GM23338 (cell line): ENCODE measurements at regions not wholly inside any gene's neighbourhood (a gene's known extent, or its start where the extent isn't known, plus 50 kb on each side); places are given as distances from the start of the nearest gene placed in this dataset.

ENCODE experiments used
- ATAC-seq: fragments of 200-7000 bp; cut with Tn5 transposase; 3 replicates; pipeline ENCODE4 v1.9.1; 2020
- DNase-seq: peaks from one replicate; pipeline ENCODE4 v3.0.0-alpha.2; 2015; ENCODE audit warnings: low spot score
- H2AFZ ChIP-seq: fragments of 200-600 bp; sonication (generic); 2 replicates; pipeline ENCODE4 v1.8.0; 2016; ENCODE audit warnings: antibody characterized with exemption, mild to moderate bottlenecking, moderate library complexity
- H3F3A ChIP-seq: fragments of 200-600 bp; sonication (generic); replicated peaks from 2 replicates; pipeline ENCODE4 v1.8.0; 2017; ENCODE audit warnings: antibody characterized with exemption, mixed run types, low read depth
- H3K27ac ChIP-seq: fragments of 200-600 bp; sonication (generic); 2 replicates; pipeline ENCODE4 v1.6.1; 2016; ENCODE audit warnings: low read depth
- H3K27me3 ChIP-seq: fragments of 200-600 bp; sonication (generic); 2 replicates; pipeline ENCODE4 v1.8.0; 2016; ENCODE audit warnings: mild to moderate bottlenecking, mixed run types, moderate library complexity; ENCODE audit not compliant: insufficient read depth
- H3K36me3 ChIP-seq: fragments of 200-600 bp; sonication (generic); 2 replicates; pipeline ENCODE4 v1.8.0; 2016; ENCODE audit warnings: mild to moderate bottlenecking; ENCODE audit not compliant: insufficient read depth
- H3K4me1 ChIP-seq: fragments of 200-600 bp; sonication (generic); 2 replicates; pipeline ENCODE4 v1.8.0; 2016; ENCODE audit warnings: mild to moderate bottlenecking, moderate library complexity; ENCODE audit not compliant: insufficient read depth
- H3K4me2 ChIP-seq: fragments of 200-600 bp; sonication (generic); 2 replicates; pipeline ENCODE4 v1.7.1; 2017; ENCODE audit warnings: mixed run types
- H3K4me3 ChIP-seq: fragments of 200-600 bp; sonication (generic); 2 replicates; pipeline ENCODE4 v1.6.1; 2016; ENCODE audit warnings: mixed run types
- H3K79me2 ChIP-seq: fragments of 200-600 bp; sonication (generic); replicated peaks from 2 replicates; pipeline ENCODE4 v1.8.0; 2017; ENCODE audit warnings: mild to moderate bottlenecking; ENCODE audit not compliant: insufficient read depth
- H3K9me2 ChIP-seq: fragments of 200-600 bp; sonication (generic); 2 replicates; pipeline ENCODE4 v1.8.0; 2017; ENCODE audit not compliant: insufficient read depth
- H4K20me1 ChIP-seq: fragments of 200-600 bp; sonication (generic); replicated peaks from 2 replicates; pipeline ENCODE4 v1.8.0; 2017; ENCODE audit warnings: mild to moderate bottlenecking; ENCODE audit not compliant: insufficient read depth
- H3K27ac Mint-ChIP-seq: 2 replicates; pipeline ENCODE4 v1.8.0; 2020; ENCODE audit warnings: inconsistent platforms, mild to moderate bottlenecking, moderate library complexity, mixed read lengths
- H3K27me3 Mint-ChIP-seq: 3 replicates; pipeline ENCODE4 v1.8.0; 2022; ENCODE audit warnings: low read depth, mild to moderate bottlenecking, moderate library complexity, mixed read lengths, inconsistent platforms; ENCODE audit not compliant: insufficient read depth, poor library complexity
- H3K36me3 Mint-ChIP-seq: 3 replicates; pipeline ENCODE4 v1.8.0; 2021; ENCODE audit warnings: low read depth, mild to moderate bottlenecking, inconsistent platforms, moderate library complexity, mixed read lengths
- H3K4me1 Mint-ChIP-seq: 3 replicates; pipeline ENCODE4 v1.8.0; 2020; ENCODE audit warnings: mild to moderate bottlenecking, inconsistent platforms, mixed read lengths
- H3K4me3 Mint-ChIP-seq: 3 replicates; pipeline ENCODE4 v1.8.0; 2021; ENCODE audit warnings: moderate library complexity, mild to moderate bottlenecking, inconsistent platforms, mixed read lengths
- H3K9me3 Mint-ChIP-seq: 3 replicates; pipeline ENCODE4 v1.8.0; 2020; ENCODE audit warnings: moderate library complexity, mild to moderate bottlenecking, inconsistent platforms, mixed read lengths
- CREB1 ChIP-seq: fragments of 250-450 bp; sonication (Bioruptor Pico); IDR thresholded peaks from 2 replicates; pipeline ENCODE4 v1.5.0; 2020; ENCODE audit warnings: low read depth, mild to moderate bottlenecking, moderate library complexity
- EZH2phosphoT487 ChIP-seq: fragments of 200-600 bp; sonication (generic); IDR thresholded peaks from one replicate; pipeline ENCODE4 v1.8.1; 2018; ENCODE audit warnings: antibody characterized with exemption; ENCODE audit not compliant: unreplicated experiment
- JUNB ChIP-seq: IDR thresholded peaks from one replicate; pipeline ENCODE4 v1.6.1; 2016; ENCODE audit warnings: antibody characterized with exemption; ENCODE audit not compliant: unreplicated experiment
- NANOG ChIP-seq: IDR thresholded peaks from 2 replicates; pipeline ENCODE4 v1.6.1; 2016; ENCODE audit warnings: antibody characterized with exemption, borderline replicate concordance
- POLR2AphosphoS5 ChIP-seq: IDR thresholded peaks from 2 replicates; pipeline ENCODE4 v1.6.1; 2016; ENCODE audit warnings: antibody characterized with exemption, low read depth
- ZNF114 ChIP-seq: fragments of 250-450 bp; sonication (Bioruptor Pico); IDR thresholded peaks from 2 replicates; pipeline ENCODE4 v1.5.0; 2020; ENCODE audit warnings: mild to moderate bottlenecking, moderate library complexity
- ZNF331 ChIP-seq: fragments of 250-450 bp; sonication (Bioruptor Pico); IDR thresholded peaks from 2 replicates; pipeline ENCODE4 v1.5.0; 2020; ENCODE audit warnings: low read depth, mild to moderate bottlenecking, moderate library complexity
- TF ChIP-seq, protein P1 (sequence below), 2 experiments: fragments of 200-600 bp in 1 of 2; sonication (generic) in 1 of 2; conservative IDR thresholded peaks; 2 replicates each; pipeline versions ENCODE4 v1.5.1 to v1.6.1; 2016 to 2017; ENCODE audit warnings: antibody characterized with exemption in 2 of 2, low read depth in 2 of 2, mild to moderate bottlenecking in 2 of 2, moderate library complexity in 1 of 2
- TF ChIP-seq, protein P2 (sequence below): fragments of 250-450 bp; sonication (Bioruptor Pico); IDR thresholded peaks from 2 replicates; pipeline ENCODE4 v1.5.0; 2020; ENCODE audit warnings: mild to moderate bottlenecking, moderate library complexity
- TF ChIP-seq, protein P3 (sequence below): IDR thresholded peaks from one replicate; pipeline ENCODE4 v1.6.1; 2018; ENCODE audit warnings: antibody characterized with exemption; ENCODE audit not compliant: unreplicated experiment

DNA sequence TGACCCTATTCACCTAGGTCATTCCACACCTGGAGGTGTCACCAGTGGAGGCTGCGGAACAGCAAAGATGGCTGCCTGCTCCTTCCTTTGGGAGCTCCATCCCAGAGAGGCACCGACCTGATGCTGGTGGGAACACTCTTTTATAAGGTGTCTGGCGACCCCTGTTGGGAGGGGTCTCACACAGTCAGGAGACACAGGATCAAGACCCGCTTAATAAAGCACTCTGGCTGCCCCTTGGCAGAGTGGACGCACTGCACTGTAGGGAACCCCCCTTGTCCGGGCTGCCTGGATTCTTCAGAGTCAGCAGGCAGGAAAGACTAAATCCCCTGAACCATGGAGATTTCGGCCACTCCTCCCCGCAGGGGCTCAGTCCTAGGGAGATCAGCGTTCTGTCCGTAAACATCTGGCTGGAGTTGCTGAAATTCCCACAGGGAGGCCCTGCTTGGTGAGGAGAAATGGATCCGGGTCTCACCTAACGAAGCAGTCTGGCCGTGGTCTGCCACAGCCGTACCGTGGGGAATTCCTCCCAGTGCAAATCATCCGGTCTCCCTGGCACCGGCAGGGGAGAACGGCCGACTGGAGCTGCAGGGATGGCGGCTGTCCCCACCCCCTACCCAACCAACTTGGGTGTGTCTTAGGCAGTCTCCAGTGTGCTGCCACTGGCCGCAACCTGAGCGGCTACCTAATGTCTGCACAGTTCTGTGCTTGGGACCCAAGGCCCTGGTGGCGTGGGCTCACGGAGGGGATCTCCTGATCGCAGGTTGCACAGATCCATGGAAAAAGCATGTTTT, 66.1 kb downstream of the LSMEM1 start:
- no peaks in the 10 kb centered on the region for H3K27me3 ChIP-seq
- no peaks in the 10 kb centered on the region for H3K4me1 Mint-ChIP-seq
- H3K4me3 ChIP-seq, result no peak overlapping the region
- peaks cover 3% of the 10 kb centered on the region; the same call in 2 of the 3 replicates for H3K36me3 Mint-ChIP-seq
- ATAC-seq (peak; percentile 84), DNase-seq (peak; percentile 76)
- H3K27ac ChIP-seq, result no peak overlapping the region
- H3K4me3 Mint-ChIP-seq, result no peak overlapping the region
- TF ChIP-seq ZNF331, result no peak
- TF ChIP-seq, protein P1, sequence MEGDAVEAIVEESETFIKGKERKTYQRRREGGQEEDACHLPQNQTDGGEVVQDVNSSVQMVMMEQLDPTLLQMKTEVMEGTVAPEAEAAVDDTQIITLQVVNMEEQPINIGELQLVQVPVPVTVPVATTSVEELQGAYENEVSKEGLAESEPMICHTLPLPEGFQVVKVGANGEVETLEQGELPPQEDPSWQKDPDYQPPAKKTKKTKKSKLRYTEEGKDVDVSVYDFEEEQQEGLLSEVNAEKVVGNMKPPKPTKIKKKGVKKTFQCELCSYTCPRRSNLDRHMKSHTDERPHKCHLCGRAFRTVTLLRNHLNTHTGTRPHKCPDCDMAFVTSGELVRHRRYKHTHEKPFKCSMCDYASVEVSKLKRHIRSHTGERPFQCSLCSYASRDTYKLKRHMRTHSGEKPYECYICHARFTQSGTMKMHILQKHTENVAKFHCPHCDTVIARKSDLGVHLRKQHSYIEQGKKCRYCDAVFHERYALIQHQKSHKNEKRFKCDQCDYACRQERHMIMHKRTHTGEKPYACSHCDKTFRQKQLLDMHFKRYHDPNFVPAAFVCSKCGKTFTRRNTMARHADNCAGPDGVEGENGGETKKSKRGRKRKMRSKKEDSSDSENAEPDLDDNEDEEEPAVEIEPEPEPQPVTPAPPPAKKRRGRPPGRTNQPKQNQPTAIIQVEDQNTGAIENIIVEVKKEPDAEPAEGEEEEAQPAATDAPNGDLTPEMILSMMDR (conservative IDR thresholded peaks at IDR 0.05; ENCODE audit: low read depth in 2 of 2), result peak; percentile 48 to 79
- no peaks in the 10 kb centered on the region for H3K4me1 ChIP-seq
- H4K20me1 ChIP-seq, result no peaks in the 10 kb centered on the region
- H3K36me3 ChIP-seq, result no peaks in the 10 kb centered on the region
- no peaks in the 10 kb centered on the region for H3K79me2 ChIP-seq
- H3K27ac Mint-ChIP-seq, result no peak overlapping the region
- H3K9me2 ChIP-seq, result no peaks in the 10 kb centered on the region
- no peaks in the 10 kb centered on the region for H3F3A ChIP-seq
- peak overlapping the region; percentile 68 for H2AFZ ChIP-seq
- H3K4me2 ChIP-seq, result no peak overlapping the region
- peaks cover 13% of the 10 kb centered on the region; the same call in 2 of the 3 replicates for H3K9me3 Mint-ChIP-seq
- H3K27me3 Mint-ChIP-seq, result no peaks in the 10 kb centered on the region

DNA sequence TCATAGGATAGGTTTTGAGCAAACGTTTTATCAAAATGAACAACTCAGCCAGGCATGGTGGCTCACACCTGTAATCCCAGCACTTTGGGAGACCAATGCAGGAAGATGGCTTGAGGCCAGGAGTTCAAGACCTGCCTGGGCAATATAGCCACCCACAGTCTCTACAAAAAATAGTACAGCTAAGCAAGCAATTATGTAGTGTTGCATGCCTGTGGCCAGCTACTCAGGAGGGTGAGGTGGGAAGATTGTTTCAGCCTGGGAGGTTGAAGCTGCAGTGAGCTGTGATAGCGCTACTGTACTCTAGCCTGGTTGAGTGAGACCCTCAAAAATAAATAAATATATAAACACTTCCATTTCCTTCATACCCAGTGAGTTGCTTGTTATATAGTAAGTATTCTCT, 67.1 kb downstream of the LSMEM1 start:
- Histone ChIP-seq H3K9me2 (no peaks in the 10 kb centered on the region), H4K20me1 (no peaks in the 10 kb centered on the region), H3K4me2 (no peak overlapping the region), H3K27ac (no peak overlapping the region), H3K36me3 (no peaks in the 10 kb centered on the region), H2AFZ (no peak overlapping the region), H3K4me3 (no peak overlapping the region), H3F3A (no peaks in the 10 kb centered on the region), H3K79me2 (no peaks in the 10 kb centered on the region), H3K27me3 (no peaks in the 10 kb centered on the region), H3K4me1 (no peaks in the 10 kb centered on the region)
- ATAC-seq (no peak), DNase-seq (no peak)
- no peaks in the 10 kb centered on the region for H3K4me1 Mint-ChIP-seq
- peaks cover 3% of the 10 kb centered on the region; the same call in 2 of the 3 replicates for H3K36me3 Mint-ChIP-seq
- no peak overlapping the region for H3K4me3 Mint-ChIP-seq
- no peaks in the 10 kb centered on the region for H3K27me3 Mint-ChIP-seq
- no peak overlapping the region for H3K27ac Mint-ChIP-seq
- peaks cover 13% of the 10 kb centered on the region; the same call in 2 of the 3 replicates for H3K9me3 Mint-ChIP-seq
- TF ChIP-seq EZH2phosphoT487 (no peak), NANOG (no peak), ZNF114 (CRISPR knock-in tag) (no peak), ZNF331 (no peak), POLR2AphosphoS5 (no peak), CREB1 (CRISPR knock-in tag) (no peak), JUNB (no peak)
- TF ChIP-seq, protein P2, sequence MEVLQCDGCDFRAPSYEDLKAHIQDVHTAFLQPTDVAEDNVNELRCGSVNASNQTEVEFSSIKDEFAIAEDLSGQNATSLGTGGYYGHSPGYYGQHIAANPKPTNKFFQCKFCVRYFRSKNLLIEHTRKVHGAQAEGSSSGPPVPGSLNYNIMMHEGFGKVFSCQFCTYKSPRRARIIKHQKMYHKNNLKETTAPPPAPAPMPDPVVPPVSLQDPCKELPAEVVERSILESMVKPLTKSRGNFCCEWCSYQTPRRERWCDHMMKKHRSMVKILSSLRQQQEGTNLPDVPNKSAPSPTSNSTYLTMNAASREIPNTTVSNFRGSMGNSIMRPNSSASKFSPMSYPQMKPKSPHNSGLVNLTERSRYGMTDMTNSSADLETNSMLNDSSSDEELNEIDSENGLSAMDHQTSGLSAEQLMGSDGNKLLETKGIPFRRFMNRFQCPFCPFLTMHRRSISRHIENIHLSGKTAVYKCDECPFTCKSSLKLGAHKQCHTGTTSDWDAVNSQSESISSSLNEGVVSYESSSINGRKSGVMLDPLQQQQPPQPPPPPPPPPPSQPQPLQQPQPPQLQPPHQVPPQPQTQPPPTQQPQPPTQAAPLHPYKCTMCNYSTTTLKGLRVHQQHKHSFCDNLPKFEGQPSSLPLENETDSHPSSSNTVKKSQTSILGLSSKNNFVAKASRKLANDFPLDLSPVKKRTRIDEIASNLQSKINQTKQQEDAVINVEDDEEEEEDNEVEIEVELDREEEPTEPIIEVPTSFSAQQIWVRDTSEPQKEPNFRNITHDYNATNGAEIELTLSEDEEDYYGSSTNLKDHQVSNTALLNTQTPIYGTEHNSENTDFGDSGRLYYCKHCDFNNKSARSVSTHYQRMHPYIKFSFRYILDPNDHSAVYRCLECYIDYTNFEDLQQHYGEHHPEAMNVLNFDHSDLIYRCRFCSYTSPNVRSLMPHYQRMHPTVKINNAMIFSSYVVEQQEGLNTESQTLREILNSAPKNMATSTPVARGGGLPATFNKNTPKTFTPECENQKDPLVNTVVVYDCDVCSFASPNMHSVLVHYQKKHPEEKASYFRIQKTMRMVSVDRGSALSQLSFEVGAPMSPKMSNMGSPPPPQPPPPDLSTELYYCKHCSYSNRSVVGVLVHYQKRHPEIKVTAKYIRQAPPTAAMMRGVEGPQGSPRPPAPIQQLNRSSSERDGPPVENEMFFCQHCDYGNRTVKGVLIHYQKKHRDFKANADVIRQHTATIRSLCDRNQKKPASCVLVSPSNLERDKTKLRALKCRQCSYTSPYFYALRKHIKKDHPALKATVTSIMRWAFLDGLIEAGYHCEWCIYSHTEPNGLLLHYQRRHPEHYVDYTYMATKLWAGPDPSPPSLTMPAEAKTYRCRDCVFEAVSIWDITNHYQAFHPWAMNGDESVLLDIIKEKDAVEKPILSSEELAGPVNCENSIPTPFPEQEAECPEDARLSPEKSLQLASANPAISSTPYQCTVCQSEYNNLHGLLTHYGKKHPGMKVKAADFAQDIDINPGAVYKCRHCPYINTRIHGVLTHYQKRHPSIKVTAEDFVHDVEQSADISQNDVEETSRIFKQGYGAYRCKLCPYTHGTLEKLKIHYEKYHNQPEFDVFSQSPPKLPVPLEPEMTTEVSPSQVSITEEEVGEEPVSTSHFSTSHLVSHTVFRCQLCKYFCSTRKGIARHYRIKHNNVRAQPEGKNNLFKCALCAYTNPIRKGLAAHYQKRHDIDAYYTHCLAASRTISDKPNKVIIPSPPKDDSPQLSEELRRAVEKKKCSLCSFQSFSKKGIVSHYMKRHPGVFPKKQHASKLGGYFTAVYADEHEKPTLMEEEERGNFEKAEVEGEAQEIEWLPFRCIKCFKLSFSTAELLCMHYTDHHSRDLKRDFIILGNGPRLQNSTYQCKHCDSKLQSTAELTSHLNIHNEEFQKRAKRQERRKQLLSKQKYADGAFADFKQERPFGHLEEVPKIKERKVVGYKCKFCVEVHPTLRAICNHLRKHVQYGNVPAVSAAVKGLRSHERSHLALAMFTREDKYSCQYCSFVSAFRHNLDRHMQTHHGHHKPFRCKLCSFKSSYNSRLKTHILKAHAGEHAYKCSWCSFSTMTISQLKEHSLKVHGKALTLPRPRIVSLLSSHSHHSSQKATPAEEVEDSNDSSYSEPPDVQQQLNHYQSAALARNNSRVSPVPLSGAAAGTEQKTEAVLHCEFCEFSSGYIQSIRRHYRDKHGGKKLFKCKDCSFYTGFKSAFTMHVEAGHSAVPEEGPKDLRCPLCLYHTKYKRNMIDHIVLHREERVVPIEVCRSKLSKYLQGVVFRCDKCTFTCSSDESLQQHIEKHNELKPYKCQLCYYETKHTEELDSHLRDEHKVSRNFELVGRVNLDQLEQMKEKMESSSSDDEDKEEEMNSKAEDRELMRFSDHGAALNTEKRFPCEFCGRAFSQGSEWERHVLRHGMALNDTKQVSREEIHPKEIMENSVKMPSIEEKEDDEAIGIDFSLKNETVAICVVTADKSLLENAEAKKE (CRISPR knock-in tag), result no peak
- TF ChIP-seq, protein P3, sequence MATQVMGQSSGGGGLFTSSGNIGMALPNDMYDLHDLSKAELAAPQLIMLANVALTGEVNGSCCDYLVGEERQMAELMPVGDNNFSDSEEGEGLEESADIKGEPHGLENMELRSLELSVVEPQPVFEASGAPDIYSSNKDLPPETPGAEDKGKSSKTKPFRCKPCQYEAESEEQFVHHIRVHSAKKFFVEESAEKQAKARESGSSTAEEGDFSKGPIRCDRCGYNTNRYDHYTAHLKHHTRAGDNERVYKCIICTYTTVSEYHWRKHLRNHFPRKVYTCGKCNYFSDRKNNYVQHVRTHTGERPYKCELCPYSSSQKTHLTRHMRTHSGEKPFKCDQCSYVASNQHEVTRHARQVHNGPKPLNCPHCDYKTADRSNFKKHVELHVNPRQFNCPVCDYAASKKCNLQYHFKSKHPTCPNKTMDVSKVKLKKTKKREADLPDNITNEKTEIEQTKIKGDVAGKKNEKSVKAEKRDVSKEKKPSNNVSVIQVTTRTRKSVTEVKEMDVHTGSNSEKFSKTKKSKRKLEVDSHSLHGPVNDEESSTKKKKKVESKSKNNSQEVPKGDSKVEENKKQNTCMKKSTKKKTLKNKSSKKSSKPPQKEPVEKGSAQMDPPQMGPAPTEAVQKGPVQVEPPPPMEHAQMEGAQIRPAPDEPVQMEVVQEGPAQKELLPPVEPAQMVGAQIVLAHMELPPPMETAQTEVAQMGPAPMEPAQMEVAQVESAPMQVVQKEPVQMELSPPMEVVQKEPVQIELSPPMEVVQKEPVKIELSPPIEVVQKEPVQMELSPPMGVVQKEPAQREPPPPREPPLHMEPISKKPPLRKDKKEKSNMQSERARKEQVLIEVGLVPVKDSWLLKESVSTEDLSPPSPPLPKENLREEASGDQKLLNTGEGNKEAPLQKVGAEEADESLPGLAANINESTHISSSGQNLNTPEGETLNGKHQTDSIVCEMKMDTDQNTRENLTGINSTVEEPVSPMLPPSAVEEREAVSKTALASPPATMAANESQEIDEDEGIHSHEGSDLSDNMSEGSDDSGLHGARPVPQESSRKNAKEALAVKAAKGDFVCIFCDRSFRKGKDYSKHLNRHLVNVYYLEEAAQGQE, result no peak
